ENCODE measurements at regions not wholly inside any gene's neighbourhood (a gene's known extent, or its start where the extent isn't known, plus 50 kb on each side); places are given as distances from the start of the nearest gene placed in this dataset.

DNA sequence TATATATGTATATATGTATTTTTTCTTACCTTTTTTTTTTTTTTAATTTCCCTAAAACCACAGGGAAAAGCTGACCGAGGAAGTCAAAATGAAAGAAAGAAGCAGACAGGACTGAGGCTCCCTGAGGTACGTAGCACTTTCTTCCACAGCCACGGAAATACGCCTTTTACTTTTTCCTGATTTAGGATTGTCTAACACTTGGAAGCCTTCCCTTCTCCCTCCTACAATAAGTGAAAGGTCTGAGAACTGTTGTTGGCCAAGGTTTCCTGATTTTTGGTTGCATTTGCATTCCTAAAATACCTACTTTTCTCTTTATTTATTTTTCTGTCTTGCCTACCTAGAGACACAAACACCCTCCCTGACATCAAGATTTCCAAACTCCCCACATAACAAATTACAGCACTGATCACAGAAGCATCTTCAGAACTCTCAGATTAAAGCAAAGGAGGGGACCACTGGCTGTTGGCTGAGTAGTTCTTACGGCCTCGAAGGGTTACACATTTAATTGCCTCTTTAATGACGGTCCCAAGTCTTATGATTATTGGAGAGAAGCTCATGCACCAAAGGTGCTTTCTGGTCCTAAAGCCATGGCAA lies 778.5 kb upstream of the FANCL start:
- TF ChIP-seq, protein P1, sequence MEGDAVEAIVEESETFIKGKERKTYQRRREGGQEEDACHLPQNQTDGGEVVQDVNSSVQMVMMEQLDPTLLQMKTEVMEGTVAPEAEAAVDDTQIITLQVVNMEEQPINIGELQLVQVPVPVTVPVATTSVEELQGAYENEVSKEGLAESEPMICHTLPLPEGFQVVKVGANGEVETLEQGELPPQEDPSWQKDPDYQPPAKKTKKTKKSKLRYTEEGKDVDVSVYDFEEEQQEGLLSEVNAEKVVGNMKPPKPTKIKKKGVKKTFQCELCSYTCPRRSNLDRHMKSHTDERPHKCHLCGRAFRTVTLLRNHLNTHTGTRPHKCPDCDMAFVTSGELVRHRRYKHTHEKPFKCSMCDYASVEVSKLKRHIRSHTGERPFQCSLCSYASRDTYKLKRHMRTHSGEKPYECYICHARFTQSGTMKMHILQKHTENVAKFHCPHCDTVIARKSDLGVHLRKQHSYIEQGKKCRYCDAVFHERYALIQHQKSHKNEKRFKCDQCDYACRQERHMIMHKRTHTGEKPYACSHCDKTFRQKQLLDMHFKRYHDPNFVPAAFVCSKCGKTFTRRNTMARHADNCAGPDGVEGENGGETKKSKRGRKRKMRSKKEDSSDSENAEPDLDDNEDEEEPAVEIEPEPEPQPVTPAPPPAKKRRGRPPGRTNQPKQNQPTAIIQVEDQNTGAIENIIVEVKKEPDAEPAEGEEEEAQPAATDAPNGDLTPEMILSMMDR (IDR thresholded peaks at IDR 0.05) = no peak
- no peak for TF ChIP-seq POLR2A (IDR thresholded peaks at IDR 0.05)
